ENCODE measurements at regions not wholly inside any gene's neighbourhood (a gene's known extent, or its start where the extent isn't known, plus 50 kb on each side); places are given as distances from the start of the nearest gene placed in this dataset.

GRCh38 chr6:122140031-122140430 lies 259.4 kb upstream of the HSF2 start:
- no peaks in the 10 kb centered on the region for H3K36me3 Mint-ChIP-seq (ENCODE audit: insufficient read depth in 1 of 3, low read depth in 3 of 3)
- no peaks in the 10 kb centered on the region for H3K9me3 Mint-ChIP-seq

More at GRCh38 chr6:122140031-122140430, 259.4 kb upstream of the HSF2 start:
- Histone ChIP-seq H3K14ac (ENCODE audit: insufficient read depth, low read length) (no peak overlapping the region), H2BK120ac (ENCODE audit: low read depth, low read length, poor library complexity, severe bottlenecking) (no peak overlapping the region), H3K4me1 (ENCODE audit: insufficient read depth, low read length) (no peaks in the 10 kb centered on the region), H3K23ac (ENCODE audit: insufficient read length, low read depth, low read length) (no peak overlapping the region), H3K9me3 (ENCODE audit: control insufficient read depth, low read depth, low read length) (no peaks in the 10 kb centered on the region), H2BK15ac (ENCODE audit: low read depth, low read length) (no peak overlapping the region), H2BK12ac (ENCODE audit: insufficient read length, low read depth, low read length) (no peak overlapping the region), H3K23me2 (ENCODE audit: insufficient read length, low read depth, low read length, poor library complexity, severe bottlenecking) (no peaks in the 10 kb centered on the region), H3K4me2 (ENCODE audit: insufficient read depth, insufficient read length, low read length) (no peak overlapping the region), H3K56ac (ENCODE audit: insufficient read length, low read depth, low read length) (no peak overlapping the region), H3K4ac (ENCODE audit: low read depth, low read length) (no peak overlapping the region), H3K27ac (ENCODE audit: insufficient read length, low read depth, low read length) (no peak overlapping the region), H2BK20ac (ENCODE audit: low read depth, low read length, poor library complexity, severe bottlenecking) (no peak overlapping the region), H3K9ac (ENCODE audit: extremely low read depth, insufficient read length, low read length) (no peak overlapping the region), H4K91ac (ENCODE audit: insufficient read length, low read depth, low read length) (no peak overlapping the region), H2AFZ (ENCODE audit: low read length) (no peak overlapping the region), H3K79me2 (ENCODE audit: insufficient read depth, low read length) (no peaks in the 10 kb centered on the region), H3T11ph (ENCODE audit: low read length) (no peak overlapping the region), H3K79me1 (ENCODE audit: insufficient read depth, low read depth, low read length, poor library complexity, severe bottlenecking) (no peaks in the 10 kb centered on the region), H4K20me1 (ENCODE audit: control insufficient read depth, insufficient read depth, insufficient read length) (no peaks in the 10 kb centered on the region), H2AK5ac (ENCODE audit: insufficient read length, low read length) (no peak overlapping the region), H4K5ac (ENCODE audit: insufficient read length, low read depth, low read length) (no peak overlapping the region), H3K27me3 (ENCODE audit: insufficient read depth, low read length) (no peaks in the 10 kb centered on the region), H4K8ac (replicated peaks; ENCODE audit: insufficient read length, low read depth, low read length) (no peak overlapping the region), H2BK5ac (ENCODE audit: insufficient read length, low read length) (no peak overlapping the region), H3K18ac (ENCODE audit: insufficient read length, low read depth, low read length) (no peak overlapping the region)
- Mint-ChIP-seq H3K4me1 (peaks cover 0 to 3% of the 10 kb centered on the region in 2 experiments; a peak in 1 of 4 replicates), H3K4me3 (no peak overlapping the region), H3K27ac (no peak overlapping the region), H3K27me3 (ENCODE audit: low read depth) (no peaks in the 10 kb centered on the region)
- DNase-seq, result no peak
- TF ChIP-seq, protein P1, sequence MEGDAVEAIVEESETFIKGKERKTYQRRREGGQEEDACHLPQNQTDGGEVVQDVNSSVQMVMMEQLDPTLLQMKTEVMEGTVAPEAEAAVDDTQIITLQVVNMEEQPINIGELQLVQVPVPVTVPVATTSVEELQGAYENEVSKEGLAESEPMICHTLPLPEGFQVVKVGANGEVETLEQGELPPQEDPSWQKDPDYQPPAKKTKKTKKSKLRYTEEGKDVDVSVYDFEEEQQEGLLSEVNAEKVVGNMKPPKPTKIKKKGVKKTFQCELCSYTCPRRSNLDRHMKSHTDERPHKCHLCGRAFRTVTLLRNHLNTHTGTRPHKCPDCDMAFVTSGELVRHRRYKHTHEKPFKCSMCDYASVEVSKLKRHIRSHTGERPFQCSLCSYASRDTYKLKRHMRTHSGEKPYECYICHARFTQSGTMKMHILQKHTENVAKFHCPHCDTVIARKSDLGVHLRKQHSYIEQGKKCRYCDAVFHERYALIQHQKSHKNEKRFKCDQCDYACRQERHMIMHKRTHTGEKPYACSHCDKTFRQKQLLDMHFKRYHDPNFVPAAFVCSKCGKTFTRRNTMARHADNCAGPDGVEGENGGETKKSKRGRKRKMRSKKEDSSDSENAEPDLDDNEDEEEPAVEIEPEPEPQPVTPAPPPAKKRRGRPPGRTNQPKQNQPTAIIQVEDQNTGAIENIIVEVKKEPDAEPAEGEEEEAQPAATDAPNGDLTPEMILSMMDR (conservative IDR thresholded peaks at IDR 0.05), result no peak

All from H9 (cell line).